SU-DHL-6 (cell line): ENCODE measurements at regions not wholly inside any gene's neighbourhood (a gene's known extent, or its start where the extent isn't known, plus 50 kb on each side); places are given as distances from the start of the nearest gene placed in this dataset.

Source experiments
- CTCF ChIP-seq: fragments of 200-600 bp; sonication (generic); IDR thresholded peaks from one replicate; pipeline ENCODE4 v1.5.1; 2017; ENCODE audit warnings: antibody characterized with exemption, mild to moderate bottlenecking, low read length, moderate library complexity; ENCODE audit not compliant: insufficient read depth, poor library complexity, severe bottlenecking
- EZH2phosphoT487 ChIP-seq: fragments of 200-600 bp; sonication (generic), shearing (Covaris generic); conservative IDR thresholded peaks from 2 replicates; pipeline ENCODE4 v1.6.1; 2018; ENCODE audit warnings: mild to moderate bottlenecking, antibody characterized with exemption, low read length, moderate library complexity, mixed read lengths

DNA sequence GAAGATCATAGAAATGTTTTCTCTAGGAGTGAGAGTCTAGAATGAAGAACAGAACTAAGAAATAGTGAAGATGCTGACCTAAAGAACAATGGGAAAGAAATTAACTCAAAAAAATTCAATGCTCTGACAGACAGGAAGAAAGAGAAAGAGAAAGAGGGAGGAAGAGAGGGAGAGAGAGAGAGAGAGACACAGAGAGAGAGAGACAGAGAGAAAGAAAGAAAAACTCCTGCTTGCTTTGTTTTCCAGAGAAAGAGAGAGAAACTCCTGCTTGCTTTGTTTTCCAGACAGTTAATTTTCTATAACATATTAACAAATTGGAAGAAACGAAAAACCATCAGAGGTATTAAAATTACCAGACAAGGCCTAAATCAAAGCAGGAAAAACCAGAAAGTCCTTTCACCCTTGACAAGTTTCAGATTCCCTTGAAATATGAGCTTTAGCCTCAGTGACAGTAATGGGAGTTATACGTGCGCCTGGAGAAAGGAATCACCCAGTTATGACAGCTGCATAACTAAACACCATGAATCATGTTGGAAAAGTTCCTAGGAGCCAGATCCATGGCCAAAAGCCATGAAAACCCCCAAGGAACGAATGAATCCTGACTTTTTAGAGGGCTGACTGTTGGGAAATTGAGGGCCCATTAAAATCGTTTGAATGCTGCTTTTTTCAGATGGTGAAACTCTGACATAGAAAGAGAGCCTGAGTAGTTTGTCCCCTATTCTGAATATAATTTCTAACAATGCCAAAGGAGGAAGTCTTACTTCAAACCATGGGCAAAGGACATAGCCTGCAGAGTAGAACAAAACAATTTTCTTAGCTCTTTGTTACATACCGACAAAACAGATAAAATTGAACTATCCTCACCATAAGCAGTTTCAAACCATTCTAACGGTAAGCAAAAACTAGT is 228.6 kb upstream of the CHST9 start:
- TF ChIP-seq CTCF, result no peak
- no peak for TF ChIP-seq EZH2phosphoT487
